Fibroblast of lung (primary cell): ENCODE measurements at regions not wholly inside any gene's neighbourhood (a gene's known extent, or its start where the extent isn't known, plus 50 kb on each side); places are given as distances from the start of the nearest gene placed in this dataset.

Experiments
- DNase-seq, 2 donors: peaks; one replicate each; pipeline versions ENCODE4 v3.0.0 to v3.0.0-alpha.2; 2010; ENCODE audit warnings: low read depth in 2 of 2
- H2AFZ ChIP-seq: 2 replicates; pipeline ENCODE4 v1.5.1; 2012; ENCODE audit warnings: low read length, control low read depth, inconsistent platforms
- H3K27ac ChIP-seq: 2 replicates; pipeline ENCODE4 v1.5.1; 2011; ENCODE audit warnings: low read length, control low read depth; ENCODE audit not compliant: insufficient read depth
- H3K27me3 ChIP-seq: 2 replicates; pipeline ENCODE4 v1.5.1; 2011; ENCODE audit warnings: mild to moderate bottlenecking, low read length; ENCODE audit not compliant: control insufficient read depth, insufficient read depth
- H3K36me3 ChIP-seq: 2 replicates; pipeline ENCODE4 v1.5.1; 2011; ENCODE audit warnings: low read length; ENCODE audit not compliant: control insufficient read depth, insufficient read depth
- H3K4me1 ChIP-seq: 2 replicates; pipeline ENCODE4 v1.5.1; 2011; ENCODE audit warnings: low read length; ENCODE audit not compliant: control insufficient read depth, insufficient read depth; ENCODE audit errors: extremely low read depth
- H3K4me2 ChIP-seq: 2 replicates; pipeline ENCODE4 v1.5.1; 2011; ENCODE audit warnings: low read length, control low read depth; ENCODE audit not compliant: insufficient read depth; ENCODE audit errors: extremely low read depth
- H3K4me3 ChIP-seq, 4 experiments: fragments of 200-600 bp in 1 of 4; sonication (generic) in 1 of 4; replicated peaks in 1 of 4; 2 replicates each; pipeline ENCODE4 v1.5.1; 2011 to 2016; ENCODE audit warnings: low read length in 4 of 4, low read depth in 3 of 4, mild to moderate bottlenecking in 3 of 4, control low read depth in 2 of 4, inconsistent platforms in 1 of 4, mixed read lengths in 1 of 4; ENCODE audit not compliant: insufficient read depth in 1 of 4; ENCODE audit errors: control extremely low read depth in 1 of 4
- H3K79me2 ChIP-seq: 2 replicates; pipeline ENCODE4 v1.5.1; 2012; ENCODE audit warnings: mild to moderate bottlenecking, low read length, inconsistent platforms; ENCODE audit not compliant: control insufficient read depth, insufficient read depth
- H3K9ac ChIP-seq: 2 replicates; pipeline ENCODE4 v1.5.1; 2011; ENCODE audit warnings: mild to moderate bottlenecking, low read length, control low read depth; ENCODE audit not compliant: insufficient read depth
- H3K9me3 ChIP-seq: 2 replicates; pipeline ENCODE4 v1.5.1; 2012; ENCODE audit warnings: low read depth, low read length; ENCODE audit not compliant: control insufficient read depth, insufficient read depth
- H4K20me1 ChIP-seq: 2 replicates; pipeline ENCODE4 v1.5.1; 2011; ENCODE audit warnings: low read length; ENCODE audit not compliant: control insufficient read depth, insufficient read depth; ENCODE audit errors: extremely low read depth
- EZH2 ChIP-seq: IDR thresholded peaks from 2 replicates; pipeline ENCODE4 v1.5.1; 2012; ENCODE audit warnings: low read length, control low read depth, mild to moderate bottlenecking; ENCODE audit errors: missing control alignments
- TF ChIP-seq, protein P1 (sequence below), 2 donors: IDR thresholded peaks in 1 of 2; conservative IDR thresholded peaks in 1 of 2; 1 replicate in 1 of 2; 2 replicates in 1 of 2; pipeline ENCODE4 v1.5.1; 2011 to 2012; ENCODE audit warnings: low read length in 2 of 2, control low read depth in 1 of 2, inconsistent platforms in 1 of 2, low read depth in 1 of 2, mild to moderate bottlenecking in 1 of 2

DNA sequence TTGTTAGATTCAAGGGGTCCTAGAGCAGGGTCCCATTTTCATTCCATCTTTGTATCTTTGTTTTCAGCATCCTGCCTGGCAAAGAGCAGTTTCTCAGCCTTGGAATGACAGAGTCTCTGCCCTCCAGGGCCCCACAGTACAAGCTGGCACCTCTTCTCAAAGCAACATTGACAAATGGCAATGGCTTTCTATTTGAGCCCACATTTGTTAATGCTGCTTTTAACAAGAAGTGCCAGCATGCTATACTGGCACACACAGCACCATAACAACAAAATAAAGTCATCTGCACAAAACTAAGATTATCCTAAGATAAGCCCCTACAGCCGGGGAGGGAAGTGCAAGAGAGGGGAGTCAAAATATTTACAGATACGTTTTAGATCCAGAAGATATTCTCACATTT, 309.7 kb upstream of the C11orf87 start:
- Histone ChIP-seq H3K9ac (no peak overlapping the region), H3K4me2 (no peak overlapping the region), H3K27ac (no peak overlapping the region), H3K79me2 (no peaks in the 10 kb centered on the region), H2AFZ (no peak overlapping the region), H3K27me3 (no peaks in the 10 kb centered on the region), H3K9me3 (no peaks in the 10 kb centered on the region), H3K4me1 (no peaks in the 10 kb centered on the region), H4K20me1 (no peaks in the 10 kb centered on the region), H3K4me3 (no peak overlapping the region), H3K36me3 (no peaks in the 10 kb centered on the region)
- DNase-seq, result no peak
- no peak for TF ChIP-seq EZH2
- TF ChIP-seq, protein P1, sequence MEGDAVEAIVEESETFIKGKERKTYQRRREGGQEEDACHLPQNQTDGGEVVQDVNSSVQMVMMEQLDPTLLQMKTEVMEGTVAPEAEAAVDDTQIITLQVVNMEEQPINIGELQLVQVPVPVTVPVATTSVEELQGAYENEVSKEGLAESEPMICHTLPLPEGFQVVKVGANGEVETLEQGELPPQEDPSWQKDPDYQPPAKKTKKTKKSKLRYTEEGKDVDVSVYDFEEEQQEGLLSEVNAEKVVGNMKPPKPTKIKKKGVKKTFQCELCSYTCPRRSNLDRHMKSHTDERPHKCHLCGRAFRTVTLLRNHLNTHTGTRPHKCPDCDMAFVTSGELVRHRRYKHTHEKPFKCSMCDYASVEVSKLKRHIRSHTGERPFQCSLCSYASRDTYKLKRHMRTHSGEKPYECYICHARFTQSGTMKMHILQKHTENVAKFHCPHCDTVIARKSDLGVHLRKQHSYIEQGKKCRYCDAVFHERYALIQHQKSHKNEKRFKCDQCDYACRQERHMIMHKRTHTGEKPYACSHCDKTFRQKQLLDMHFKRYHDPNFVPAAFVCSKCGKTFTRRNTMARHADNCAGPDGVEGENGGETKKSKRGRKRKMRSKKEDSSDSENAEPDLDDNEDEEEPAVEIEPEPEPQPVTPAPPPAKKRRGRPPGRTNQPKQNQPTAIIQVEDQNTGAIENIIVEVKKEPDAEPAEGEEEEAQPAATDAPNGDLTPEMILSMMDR (conservative IDR thresholded peaks at IDR 0.05 in 1 of 2, IDR thresholded peaks at IDR 0.05 in 1 of 2; ENCODE audit: low read depth in 1 of 2, low read length in 2 of 2), result no peak

DNA sequence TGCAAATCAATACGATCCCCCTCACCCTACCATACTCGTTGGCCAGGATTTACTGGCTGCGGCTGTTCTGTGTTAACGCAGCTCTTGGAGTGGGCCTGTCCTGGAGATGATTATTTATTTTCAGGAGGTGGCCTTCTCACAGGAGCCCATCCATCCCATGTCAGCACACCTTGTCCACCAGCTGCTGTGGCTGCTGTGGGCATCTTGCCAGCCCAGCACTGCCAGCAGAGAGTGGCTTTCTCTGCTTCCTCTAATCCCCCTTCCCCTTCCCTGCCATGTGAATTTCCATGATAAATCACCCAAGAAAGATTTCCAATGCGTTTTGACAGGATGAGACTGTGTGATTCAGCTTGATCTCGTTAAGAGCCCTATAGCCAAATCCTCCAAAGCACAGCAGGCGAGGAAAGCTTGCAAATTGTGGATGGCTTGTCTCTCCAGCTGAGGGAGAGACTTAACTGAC, 309.1 kb upstream of the C11orf87 start:
- Histone ChIP-seq H3K27me3 (no peaks in the 10 kb centered on the region), H3K4me3 (no peak overlapping the region), H3K27ac (no peak overlapping the region), H3K4me1 (no peaks in the 10 kb centered on the region), H3K4me2 (no peak overlapping the region), H2AFZ (no peak overlapping the region), H3K79me2 (no peaks in the 10 kb centered on the region), H3K9me3 (no peaks in the 10 kb centered on the region), H4K20me1 (no peaks in the 10 kb centered on the region), H3K36me3 (no peaks in the 10 kb centered on the region), H3K9ac (no peak overlapping the region)
- DNase-seq, result peak in 1 of 2 donors; percentile 14
- TF ChIP-seq, protein P1 (conservative IDR thresholded peaks at IDR 0.05 in 1 of 2, IDR thresholded peaks at IDR 0.05 in 1 of 2; ENCODE audit: low read depth in 1 of 2, low read length in 2 of 2), result no peak
- no peak for TF ChIP-seq EZH2

DNA sequence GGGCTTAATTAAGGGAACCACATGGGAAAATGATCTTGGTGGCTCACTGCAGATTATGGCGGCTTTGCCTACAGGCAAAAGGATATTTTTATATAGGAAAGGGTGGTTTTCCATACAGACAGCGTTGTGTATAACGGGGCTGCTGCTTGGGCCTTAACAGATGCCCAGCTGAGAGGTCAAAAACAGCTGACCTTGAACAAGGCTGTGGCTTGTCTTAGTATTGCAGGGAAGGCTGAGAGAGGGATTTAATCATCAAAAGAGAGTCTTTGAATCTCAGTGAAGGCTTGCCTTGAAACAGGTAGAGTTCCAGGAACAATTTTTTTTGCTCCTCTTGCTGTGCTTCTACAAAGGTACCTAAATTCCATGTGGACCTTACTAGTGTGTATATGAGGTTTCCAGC, 301.6 kb upstream of the C11orf87 start:
- DNase-seq, result no peak
- Histone ChIP-seq H3K9ac (no peak overlapping the region), H2AFZ (no peak overlapping the region), H3K4me2 (no peak overlapping the region), H3K79me2 (no peaks in the 10 kb centered on the region), H3K4me3 (no peak overlapping the region), H4K20me1 (no peaks in the 10 kb centered on the region), H3K36me3 (no peaks in the 10 kb centered on the region), H3K4me1 (no peaks in the 10 kb centered on the region), H3K27ac (no peak overlapping the region), H3K9me3 (no peaks in the 10 kb centered on the region), H3K27me3 (no peaks in the 10 kb centered on the region)
- TF ChIP-seq, protein P1 (conservative IDR thresholded peaks at IDR 0.05 in 1 of 2, IDR thresholded peaks at IDR 0.05 in 1 of 2; ENCODE audit: low read depth in 1 of 2, low read length in 2 of 2), result no peak
- TF ChIP-seq EZH2, result no peak
